Naive thymus-derived CD8-positive, alpha-beta T cell (primary cell): ENCODE measurements at regions not wholly inside any gene's neighbourhood (a gene's known extent, or its start where the extent isn't known, plus 50 kb on each side); places are given as distances from the start of the nearest gene placed in this dataset.

Experiments used
- ATAC-seq, 2 donors: fragments of 150-1000 bp; cut with Tn5 transposase in 1 of 2; sonication (Bioruptor Pico), chemical (Tn5 transposase) in 1 of 2; 1 replicate in 1 of 2; 2 replicates in 1 of 2; pipeline ENCODE4 v1.10.0; 2021; ENCODE audit warnings: mild to moderate bottlenecking in 2 of 2, moderate library complexity in 2 of 2
- POLR2A ChIA-PET: fragments of 350-600 bp; sonication (Branson Sonifier 250); formaldehyde crosslinking; loops from one replicate; lab custom pipeline; 2021; ENCODE audit warnings: antibody characterized with exemption; lab: Charles Lee
- DNase-seq, 10 donors: peaks; one replicate each; pipeline versions ENCODE4 v3.0.0 to v3.0.0-alpha.2; 2020 to 2022
- H3K27ac Mint-ChIP-seq, 10 donors: one replicate each; pipeline ENCODE4 v1.8.0; 2020 to 2022; ENCODE audit warnings: mild to moderate bottlenecking in 10 of 10, mixed read lengths in 10 of 10, moderate library complexity in 4 of 10, inconsistent platforms in 1 of 10
- H3K27me3 Mint-ChIP-seq, 5 donors: one replicate each; pipeline ENCODE4 v1.8.0; 2021 to 2022; ENCODE audit warnings: mixed read lengths in 5 of 5
- H3K36me3 Mint-ChIP-seq, 3 donors: one replicate each; pipeline ENCODE4 v1.8.0; 2020 to 2022; ENCODE audit warnings: mixed read lengths in 3 of 3, mild to moderate bottlenecking in 2 of 3, inconsistent platforms in 1 of 3
- H3K4me1 Mint-ChIP-seq, 4 donors: one replicate each; pipeline ENCODE4 v1.8.0; 2021 to 2022; ENCODE audit warnings: mixed read lengths in 4 of 4
- H3K4me3 Mint-ChIP-seq, 10 donors: one replicate each; pipeline ENCODE4 v1.8.0; 2020 to 2022; ENCODE audit warnings: mild to moderate bottlenecking in 10 of 10, mixed read lengths in 10 of 10, moderate library complexity in 6 of 10, inconsistent platforms in 1 of 10
- H3K9me3 Mint-ChIP-seq, 9 donors: one replicate each; pipeline ENCODE4 v1.8.0; 2020 to 2022; ENCODE audit warnings: mixed read lengths in 9 of 9, mild to moderate bottlenecking in 3 of 9, inconsistent platforms in 1 of 9, moderate library complexity in 1 of 9

GRCh38 chr1:38396606-38397005, 350.0 kb upstream of the POU3F1 start:
- no peak overlapping the region for H3K27ac Mint-ChIP-seq
- no peak overlapping the region for H3K4me3 Mint-ChIP-seq
- ATAC-seq (no peak), DNase-seq (no peak)
- H3K4me1 Mint-ChIP-seq, result no peaks in the 10 kb centered on the region
- peaks cover 6 to 47% (median 18%) of the 10 kb centered on the region in 9 donors for H3K9me3 Mint-ChIP-seq
- peaks cover 2 to 35% (median 2%) of the 10 kb centered on the region in 3 donors for H3K36me3 Mint-ChIP-seq
- POLR2A ChIA-PET, result no interaction called here
- peaks cover 28 to 51% (median 29%) of the 10 kb centered on the region in 5 donors for H3K27me3 Mint-ChIP-seq

DNA sequence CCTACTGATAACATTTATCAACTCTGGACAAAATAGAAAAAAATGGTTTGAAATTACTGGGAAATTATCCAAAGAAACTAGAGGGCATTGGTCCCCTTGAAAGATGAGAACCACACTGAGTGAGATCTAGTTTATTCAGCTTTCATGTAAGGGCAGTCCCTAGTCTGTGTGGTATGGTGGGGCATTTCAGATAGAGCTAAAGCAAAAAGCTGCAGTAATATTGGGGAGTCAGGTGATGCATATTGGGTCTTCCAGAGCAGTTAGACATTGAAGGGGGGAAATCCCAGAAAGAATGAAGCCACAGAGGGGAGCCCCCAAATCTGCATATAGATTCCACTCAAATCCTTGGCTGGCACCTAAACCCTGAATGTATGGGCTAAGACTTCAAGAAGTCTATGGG, 347.7 kb upstream of the POU3F1 start:
- ATAC-seq, result no peak
- H3K36me3 Mint-ChIP-seq, result peaks cover 2 to 37% (median 4%) of the 10 kb centered on the region in 3 donors

GRCh38 chr1:38392861-38393260, 346.3 kb upstream of the POU3F1 start:
- H3K27ac Mint-ChIP-seq, result no peak overlapping the region
- H3K4me3 Mint-ChIP-seq, result no peak overlapping the region
- DNase-seq (no peak), ATAC-seq (no peak)
- POLR2A ChIA-PET, result no interaction called here
- H3K4me1 Mint-ChIP-seq, result no peaks in the 10 kb centered on the region
- H3K36me3 Mint-ChIP-seq, result peaks cover 2 to 39% (median 4%) of the 10 kb centered on the region in 3 donors
- H3K27me3 Mint-ChIP-seq, result peaks cover 28 to 59% (median 36%) of the 10 kb centered on the region in 5 donors
- peaks cover 16 to 70% (median 35%) of the 10 kb centered on the region in 9 donors for H3K9me3 Mint-ChIP-seq

More for the DNA sequence above, 347.7 kb upstream of the POU3F1 start:
- H3K4me1 Mint-ChIP-seq, result no peaks in the 10 kb centered on the region
- DNase-seq, result no peak
- H3K9me3 Mint-ChIP-seq, result peaks cover 17 to 59% (median 29%) of the 10 kb centered on the region in 9 donors
- no peak overlapping the region for H3K4me3 Mint-ChIP-seq
- peaks cover 31 to 66% (median 39%) of the 10 kb centered on the region in 5 donors for H3K27me3 Mint-ChIP-seq
- no peak overlapping the region for H3K27ac Mint-ChIP-seq
- POLR2A ChIA-PET, result no interaction called here

DNA sequence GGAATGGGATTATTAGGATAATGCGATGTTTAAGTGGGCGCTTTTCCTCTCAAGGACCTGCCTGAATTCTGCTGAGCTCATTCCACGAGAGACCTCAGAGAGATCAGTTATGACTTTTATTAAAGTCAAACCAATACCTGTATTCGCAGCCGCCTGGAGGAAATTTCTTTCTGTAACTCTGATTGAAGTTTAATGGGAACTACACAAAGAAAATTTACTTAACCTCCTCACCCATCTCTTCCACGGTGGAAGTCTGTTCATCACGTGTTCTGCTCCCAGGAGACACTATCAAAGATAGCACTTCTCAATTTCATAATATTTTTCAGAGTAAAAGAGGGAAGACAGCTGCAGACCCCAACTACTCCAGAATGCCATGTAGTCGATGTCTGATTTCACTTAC, 334.7 kb upstream of the POU3F1 start:
- H3K27me3 Mint-ChIP-seq, result peaks cover 2 to 17% (median 7%) of the 10 kb centered on the region in 5 donors
- no peaks in the 10 kb centered on the region for H3K4me1 Mint-ChIP-seq
- peaks cover 0 to 3% (median 0%) of the 10 kb centered on the region in 3 donors for H3K36me3 Mint-ChIP-seq

GRCh38 chr1:38376577-38376976, 330.0 kb upstream of the POU3F1 start:
- Mint-ChIP-seq H3K4me1 (no peaks in the 10 kb centered on the region), H3K36me3 (peaks cover 2 to 13% (median 7%) of the 10 kb centered on the region in 3 donors), H3K27me3 (peaks cover 1 to 24% (median 11%) of the 10 kb centered on the region in 5 donors), H3K27ac (no peak overlapping the region), H3K4me3 (no peak overlapping the region), H3K9me3 (peaks cover 0 to 19% (median 9%) of the 10 kb centered on the region in 9 donors)
- ATAC-seq (no peak), DNase-seq (no peak)
- POLR2A ChIA-PET, result no interaction called here

More for the DNA sequence above, 334.7 kb upstream of the POU3F1 start:
- POLR2A ChIA-PET, result no interaction called here
- DNase-seq (no peak), ATAC-seq (no peak)
- H3K4me3 Mint-ChIP-seq, result no peak overlapping the region
- peaks cover 0 to 1% (median 0%) of the 10 kb centered on the region in 9 donors for H3K9me3 Mint-ChIP-seq
- no peak overlapping the region for H3K27ac Mint-ChIP-seq

DNA sequence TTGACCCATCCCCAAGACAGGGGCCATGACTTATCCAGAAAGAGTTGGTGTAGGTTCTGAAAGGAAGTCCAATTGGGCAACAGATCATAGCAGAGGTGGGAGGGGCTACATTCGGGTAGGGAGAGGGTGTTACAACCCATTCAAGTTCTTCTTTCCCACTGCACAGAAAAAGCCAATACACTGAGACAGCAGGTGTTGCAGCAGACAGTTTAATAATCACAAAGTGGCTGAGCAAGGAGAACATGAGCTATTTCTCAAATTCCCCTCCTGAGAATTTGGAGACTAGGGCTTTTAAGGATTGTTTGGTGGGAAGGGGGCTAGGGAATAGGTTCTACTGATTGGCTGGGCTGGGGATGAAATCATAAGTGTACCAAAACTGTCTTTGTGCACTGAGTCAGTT, 328.4 kb upstream of the POU3F1 start:
- DNase-seq, result no peak
- POLR2A ChIA-PET, result no interaction called here
- H3K27me3 Mint-ChIP-seq, result peaks cover 8 to 36% (median 16%) of the 10 kb centered on the region in 5 donors
- peaks cover 0 to 19% (median 9%) of the 10 kb centered on the region in 9 donors for H3K9me3 Mint-ChIP-seq
- H3K4me3 Mint-ChIP-seq, result no peak overlapping the region
- H3K27ac Mint-ChIP-seq, result no peak overlapping the region
- no peak for ATAC-seq
- H3K36me3 Mint-ChIP-seq, result peaks cover 2 to 13% (median 7%) of the 10 kb centered on the region in 3 donors
- no peaks in the 10 kb centered on the region for H3K4me1 Mint-ChIP-seq

DNA sequence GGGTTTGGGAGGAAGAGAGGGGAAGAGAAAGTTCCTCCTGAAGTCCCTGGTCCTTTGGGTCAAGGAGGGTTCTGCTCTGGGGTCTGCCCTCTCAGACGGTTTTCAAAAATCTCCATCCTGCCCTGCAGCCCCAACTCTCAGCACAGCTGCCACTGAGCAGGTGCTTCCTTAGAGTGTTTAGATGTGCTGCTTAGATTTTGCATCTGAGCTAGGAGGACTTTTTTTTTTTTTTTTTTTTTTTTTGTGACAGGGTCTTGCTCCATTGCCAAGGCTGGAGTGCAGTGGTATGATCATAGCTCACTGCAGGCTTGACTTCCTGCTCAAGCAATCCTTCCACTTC, 324.9 kb upstream of the POU3F1 start:
- H3K4me3 Mint-ChIP-seq, result no peak overlapping the region
- peaks cover 0 to 19% (median 9%) of the 10 kb centered on the region in 9 donors for H3K9me3 Mint-ChIP-seq
- no peaks in the 10 kb centered on the region for H3K4me1 Mint-ChIP-seq
- no peak for DNase-seq
- H3K36me3 Mint-ChIP-seq, result peaks cover 2 to 13% (median 7%) of the 10 kb centered on the region in 3 donors
- ATAC-seq, result no peak
- POLR2A ChIA-PET, result no interaction called here
- no peak overlapping the region for H3K27ac Mint-ChIP-seq
- H3K27me3 Mint-ChIP-seq, result peaks cover 6 to 47% (median 22%) of the 10 kb centered on the region in 5 donors

GRCh38 chr1:38370716-38371504, 324.3 kb upstream of the POU3F1 start:
- H3K4me1 Mint-ChIP-seq, result no peaks in the 10 kb centered on the region
- POLR2A ChIA-PET, result no interaction called here
- no peak for DNase-seq
- H3K4me3 Mint-ChIP-seq, result no peak overlapping the region
- peaks cover 6 to 47% (median 22%) of the 10 kb centered on the region in 5 donors for H3K27me3 Mint-ChIP-seq
- H3K36me3 Mint-ChIP-seq, result peaks cover 2 to 13% (median 7%) of the 10 kb centered on the region in 3 donors
- peaks cover 0 to 19% (median 9%) of the 10 kb centered on the region in 9 donors for H3K9me3 Mint-ChIP-seq
- ATAC-seq, result no peak
- no peak overlapping the region for H3K27ac Mint-ChIP-seq

GRCh38 chr1:38365242-38365641, 318.6 kb upstream of the POU3F1 start:
- Mint-ChIP-seq H3K36me3 (no peaks in the 10 kb centered on the region), H3K27me3 (peaks cover under 1 to 19% (median 12%) of the 10 kb centered on the region in 5 donors)
- POLR2A ChIA-PET, result no interaction called here

DNA sequence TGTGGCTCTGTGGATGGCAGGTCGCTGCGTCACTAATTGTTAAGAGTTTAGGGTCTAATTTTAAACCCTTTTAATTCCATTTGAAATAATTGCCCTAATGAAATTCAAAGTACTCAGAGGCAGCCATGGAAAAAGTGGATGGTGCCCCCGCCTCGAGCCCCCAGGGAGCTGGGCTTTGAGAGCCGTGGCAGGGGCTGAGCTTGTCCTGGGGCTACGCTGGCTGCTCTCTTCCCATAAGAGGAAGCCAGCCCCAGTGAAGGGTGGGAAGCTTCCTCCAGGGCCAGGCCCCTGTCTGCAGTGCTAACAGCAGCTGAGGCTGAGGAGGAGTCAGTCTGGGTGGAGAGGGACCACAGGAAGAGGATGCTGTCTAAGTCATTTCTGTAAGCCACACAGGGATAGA, 315.0 kb upstream of the POU3F1 start:
- Mint-ChIP-seq H3K36me3 (no peaks in the 10 kb centered on the region), H3K9me3 (no peaks in the 10 kb centered on the region), H3K27ac (no peak overlapping the region), H3K27me3 (peaks cover 3 to 16% (median 4%) of the 10 kb centered on the region in 5 donors), H3K4me1 (no peaks in the 10 kb centered on the region), H3K4me3 (no peak overlapping the region)
- DNase-seq (no peak), ATAC-seq (no peak)
- POLR2A ChIA-PET, result no interaction called here

More at GRCh38 chr1:38365242-38365641, 318.6 kb upstream of the POU3F1 start:
- ATAC-seq (no peak), DNase-seq (no peak)
- Mint-ChIP-seq H3K9me3 (no peaks in the 10 kb centered on the region), H3K4me3 (no peak overlapping the region), H3K27ac (no peak overlapping the region), H3K4me1 (no peaks in the 10 kb centered on the region)

GRCh38 chr1:38360807-38361206, 314.2 kb upstream of the POU3F1 start:
- DNase-seq, result no peak
- no peaks in the 10 kb centered on the region for H3K9me3 Mint-ChIP-seq
- H3K4me1 Mint-ChIP-seq, result no peaks in the 10 kb centered on the region
- H3K4me3 Mint-ChIP-seq, result no peak overlapping the region
- POLR2A ChIA-PET, result no interaction called here
- H3K27me3 Mint-ChIP-seq, result peaks cover 3 to 23% (median 8%) of the 10 kb centered on the region in 5 donors
- no peak for ATAC-seq
- no peaks in the 10 kb centered on the region for H3K36me3 Mint-ChIP-seq
- H3K27ac Mint-ChIP-seq, result no peak overlapping the region

GRCh38 chr1:38353956-38354355, 307.4 kb upstream of the POU3F1 start:
- no peaks in the 10 kb centered on the region for H3K4me1 Mint-ChIP-seq
- H3K36me3 Mint-ChIP-seq, result peaks cover 0 to 11% (median 2%) of the 10 kb centered on the region in 3 donors
- H3K27me3 Mint-ChIP-seq, result peaks cover 19 to 38% (median 28%) of the 10 kb centered on the region in 5 donors
- H3K9me3 Mint-ChIP-seq, result peaks cover 0 to 10% (median 4%) of the 10 kb centered on the region in 9 donors
- POLR2A ChIA-PET, result no interaction called here
- DNase-seq (no peak), ATAC-seq (no peak)
- H3K27ac Mint-ChIP-seq, result no peak overlapping the region
- no peak overlapping the region for H3K4me3 Mint-ChIP-seq

- Mint-ChIP-seq H3K9me3 (peaks cover 4 to 21% (median 13%) of the 10 kb centered on the region in 9 donors), H3K27me3 (peaks cover 16 to 38% (median 28%) of the 10 kb centered on the region in 5 donors)
- ATAC-seq, result no peak
These were observed 306.3 kb upstream of the POU3F1 start for GRCh38 chr1:38352869-38353268.

More at GRCh38 chr1:38352869-38353268, 306.3 kb upstream of the POU3F1 start:
- no peak overlapping the region for H3K27ac Mint-ChIP-seq
- no peak for DNase-seq
- peaks cover 0 to 20% (median 2%) of the 10 kb centered on the region in 3 donors for H3K36me3 Mint-ChIP-seq
- no peak overlapping the region for H3K4me3 Mint-ChIP-seq
- POLR2A ChIA-PET, result no interaction called here
- H3K4me1 Mint-ChIP-seq, result no peaks in the 10 kb centered on the region
